ENCODE measurements at regions not wholly inside any gene's neighbourhood (a gene's known extent, or its start where the extent isn't known, plus 50 kb on each side); places are given as distances from the start of the nearest gene placed in this dataset.

GRCh38 chr3:110677506-110677905 lies 394.1 kb upstream of the NECTIN3 start:
- Histone ChIP-seq H3K27me3 (ENCODE audit: control insufficient read depth, insufficient read depth, low read length) (no peaks in the 10 kb centered on the region), H3K9me3 (ENCODE audit: control insufficient read depth, insufficient read depth, low read length) (no peaks in the 10 kb centered on the region), H3K27ac (ENCODE audit: low read depth, low read length) (no peak overlapping the region), H3K4me3 (ENCODE audit: low read depth, low read length) (no peak overlapping the region)
- CTCF ChIA-PET: no interaction called here
- no peak for DNase-seq (ENCODE audit: low read depth, low spot score)
- TF ChIP-seq CTCF (IDR thresholded peaks at IDR 0.05; ENCODE audit: low read depth, low read length): no peak
- POLR2A ChIA-PET: no interaction called here

GRCh38 chr3:110679285-110679684 lies 392.3 kb upstream of the NECTIN3 start:
- no peak for DNase-seq (ENCODE audit: low read depth, low spot score)
- Histone ChIP-seq H3K9me3 (ENCODE audit: control insufficient read depth, insufficient read depth, low read length) (no peaks in the 10 kb centered on the region), H3K27ac (ENCODE audit: low read depth, low read length) (no peak overlapping the region), H3K4me3 (ENCODE audit: low read depth, low read length) (no peak overlapping the region), H3K27me3 (ENCODE audit: control insufficient read depth, insufficient read depth, low read length) (no peaks in the 10 kb centered on the region)
- CTCF ChIA-PET: no interaction called here
- POLR2A ChIA-PET: no interaction called here
- TF ChIP-seq CTCF (IDR thresholded peaks at IDR 0.05; ENCODE audit: low read depth, low read length): no peak

- H3K4me3 ChIP-seq (ENCODE audit: low read depth, low read length): no peak overlapping the region
- POLR2A ChIA-PET: no interaction called here
- DNase-seq (ENCODE audit: low read depth, low spot score): no peak
- no peaks in the 10 kb centered on the region for H3K9me3 ChIP-seq (ENCODE audit: control insufficient read depth, insufficient read depth, low read length)
- H3K27ac ChIP-seq (ENCODE audit: low read depth, low read length): no peak overlapping the region
- TF ChIP-seq CTCF (IDR thresholded peaks at IDR 0.05; ENCODE audit: low read depth, low read length): no peak
- CTCF ChIA-PET: no interaction called here
- no peaks in the 10 kb centered on the region for H3K27me3 ChIP-seq (ENCODE audit: control insufficient read depth, insufficient read depth, low read length)
Observed at GRCh38 chr3:110680450-110680849, 391.2 kb upstream of the NECTIN3 start.

- no peak for DNase-seq (ENCODE audit: low read depth, low spot score)
- CTCF ChIA-PET: no interaction called here
Observed at GRCh38 chr3:110684466-110684865, 387.1 kb upstream of the NECTIN3 start.

GRCh38 chr3:110685630-110686029 lies 386.0 kb upstream of the NECTIN3 start:
- TF ChIP-seq CTCF (IDR thresholded peaks at IDR 0.05; ENCODE audit: low read depth, low read length): no peak
- H3K27ac ChIP-seq (ENCODE audit: low read depth, low read length): no peak overlapping the region
- no peaks in the 10 kb centered on the region for H3K27me3 ChIP-seq (ENCODE audit: control insufficient read depth, insufficient read depth, low read length)
- no peak for DNase-seq (ENCODE audit: low read depth, low spot score)
- H3K9me3 ChIP-seq (ENCODE audit: control insufficient read depth, insufficient read depth, low read length): no peaks in the 10 kb centered on the region
- no peak overlapping the region for H3K4me3 ChIP-seq (ENCODE audit: low read depth, low read length)
- ChIA-PET POLR2A (no interaction called here), CTCF (no interaction called here)

More at GRCh38 chr3:110684466-110684865, 387.1 kb upstream of the NECTIN3 start:
- H3K9me3 ChIP-seq (ENCODE audit: control insufficient read depth, insufficient read depth, low read length): no peaks in the 10 kb centered on the region
- no peak overlapping the region for H3K4me3 ChIP-seq (ENCODE audit: low read depth, low read length)
- H3K27ac ChIP-seq (ENCODE audit: low read depth, low read length): no peak overlapping the region
- POLR2A ChIA-PET: no interaction called here
- no peaks in the 10 kb centered on the region for H3K27me3 ChIP-seq (ENCODE audit: control insufficient read depth, insufficient read depth, low read length)
- TF ChIP-seq CTCF (IDR thresholded peaks at IDR 0.05; ENCODE audit: low read depth, low read length): no peak

Data from AG04450 (cell line).